HEK293 (cell line): ENCODE measurements at regions not wholly inside any gene's neighbourhood (a gene's known extent, or its start where the extent isn't known, plus 50 kb on each side); places are given as distances from the start of the nearest gene placed in this dataset.

Experiments used
- HOXC10 ChIP-seq: sonication (generic); formaldehyde crosslinking; IDR thresholded peaks from 2 replicates; pipeline ENCODE4 v1.8.1; 2023; ENCODE audit warnings: mild to moderate bottlenecking, missing genetic modification reagents
- REST ChIP-seq: fragments of 450-650 bp; formaldehyde crosslinking; IDR thresholded peaks from 2 replicates; pipeline ENCODE4 v1.5.1; 2016; ENCODE audit warnings: missing biosample characterization, missing genetic modification characterization
- SP7 ChIP-seq: fragments of 450-650 bp; formaldehyde crosslinking; IDR thresholded peaks from 2 replicates; pipeline ENCODE4 v1.5.1; 2016; ENCODE audit warnings: missing biosample characterization, missing genetic modification characterization
- ZBTB17 ChIP-seq: fragments of 450-650 bp; formaldehyde crosslinking; IDR thresholded peaks from 2 replicates; pipeline ENCODE4 v1.5.1; 2016; ENCODE audit warnings: missing biosample characterization, missing genetic modification characterization
- ZNF214 ChIP-seq: fragments of 450-650 bp; formaldehyde crosslinking; IDR thresholded peaks from 2 replicates; pipeline ENCODE4 v1.5.1; 2017; ENCODE audit warnings: missing biosample characterization, mild to moderate bottlenecking, missing genetic modification characterization, borderline replicate concordance
- ZNF391 ChIP-seq: fragments of 450-650 bp; formaldehyde crosslinking; IDR thresholded peaks from 2 replicates; pipeline ENCODE4 v1.5.1; 2016; ENCODE audit warnings: low read depth, missing biosample characterization, missing genetic modification characterization, borderline replicate concordance
- TF ChIP-seq, protein P1 (sequence below): fragments of 450-650 bp; formaldehyde crosslinking; IDR thresholded peaks from 2 replicates; pipeline ENCODE4 v1.5.1; 2016; ENCODE audit warnings: missing biosample characterization, missing genetic modification characterization

DNA sequence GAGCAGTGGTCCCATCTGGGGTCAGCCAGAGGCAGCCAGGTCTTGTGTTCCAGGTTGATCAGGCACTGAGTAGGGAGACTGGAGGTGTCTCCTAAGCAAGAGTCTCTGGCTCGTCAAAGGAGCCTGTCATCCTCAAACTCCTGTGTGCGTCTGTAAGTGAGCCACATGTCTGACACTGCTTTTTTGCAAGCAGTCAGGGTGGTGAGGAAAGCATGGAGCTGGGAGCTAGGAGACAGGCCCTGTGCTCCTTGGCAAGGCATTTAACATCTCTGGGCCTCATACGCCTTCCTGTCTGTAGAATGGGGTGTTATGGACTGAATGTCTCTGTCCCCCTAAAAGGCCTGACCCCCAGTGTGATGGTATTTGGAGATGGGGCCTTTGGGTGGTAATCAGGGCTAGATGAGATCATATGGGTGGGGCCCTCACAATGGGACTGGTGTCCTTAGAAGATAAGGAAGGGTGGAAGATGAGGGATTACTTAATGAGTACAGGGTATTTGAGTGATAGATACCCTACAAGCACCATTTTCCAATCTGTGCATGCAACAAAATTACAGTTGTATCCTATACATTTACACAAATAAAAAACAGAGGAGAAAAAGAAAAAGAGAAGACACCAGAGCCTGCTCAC, 53.0 kb downstream of the ARL6IP4 start:
- TF ChIP-seq ZBTB17 (tag by site-specific recombination) (no peak), REST (tag by site-specific recombination) (no peak), ZNF391 (tag by site-specific recombination) (no peak), ZNF214 (no peak), SP7 (no peak), HOXC10 (CRISPR knock-in tag) (no peak)
- TF ChIP-seq, protein P1, sequence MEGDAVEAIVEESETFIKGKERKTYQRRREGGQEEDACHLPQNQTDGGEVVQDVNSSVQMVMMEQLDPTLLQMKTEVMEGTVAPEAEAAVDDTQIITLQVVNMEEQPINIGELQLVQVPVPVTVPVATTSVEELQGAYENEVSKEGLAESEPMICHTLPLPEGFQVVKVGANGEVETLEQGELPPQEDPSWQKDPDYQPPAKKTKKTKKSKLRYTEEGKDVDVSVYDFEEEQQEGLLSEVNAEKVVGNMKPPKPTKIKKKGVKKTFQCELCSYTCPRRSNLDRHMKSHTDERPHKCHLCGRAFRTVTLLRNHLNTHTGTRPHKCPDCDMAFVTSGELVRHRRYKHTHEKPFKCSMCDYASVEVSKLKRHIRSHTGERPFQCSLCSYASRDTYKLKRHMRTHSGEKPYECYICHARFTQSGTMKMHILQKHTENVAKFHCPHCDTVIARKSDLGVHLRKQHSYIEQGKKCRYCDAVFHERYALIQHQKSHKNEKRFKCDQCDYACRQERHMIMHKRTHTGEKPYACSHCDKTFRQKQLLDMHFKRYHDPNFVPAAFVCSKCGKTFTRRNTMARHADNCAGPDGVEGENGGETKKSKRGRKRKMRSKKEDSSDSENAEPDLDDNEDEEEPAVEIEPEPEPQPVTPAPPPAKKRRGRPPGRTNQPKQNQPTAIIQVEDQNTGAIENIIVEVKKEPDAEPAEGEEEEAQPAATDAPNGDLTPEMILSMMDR: no peak
